Fibroblast of skin of right biceps (primary cell): ENCODE measurements at regions not wholly inside any gene's neighbourhood (a gene's known extent, or its start where the extent isn't known, plus 50 kb on each side); places are given as distances from the start of the nearest gene placed in this dataset.

Source experiments
- DNase-seq: peaks from one replicate; pipeline ENCODE4 v3.0.0-alpha.2; 2013

DNA sequence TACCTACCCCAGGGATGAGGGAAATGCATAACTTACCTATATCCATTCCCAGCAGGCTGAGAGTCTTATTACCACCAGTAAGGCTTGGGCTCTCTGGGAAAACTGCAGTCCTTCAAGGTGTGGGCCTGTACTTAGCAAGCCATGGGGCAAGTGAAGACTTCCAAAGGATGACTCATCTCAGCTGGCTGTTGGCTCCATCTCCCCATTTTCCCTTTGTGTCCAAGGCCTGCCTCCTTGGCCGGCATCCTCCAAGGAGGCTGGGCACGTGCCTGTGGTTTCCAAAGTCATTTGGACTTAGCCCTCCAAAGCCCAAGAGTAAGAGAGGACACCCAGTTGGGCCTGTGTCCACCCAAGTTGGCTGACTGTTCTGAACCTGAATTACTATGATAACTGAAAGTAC lies 89.8 kb downstream of the TMEM100 start:
- no peak for DNase-seq

DNA sequence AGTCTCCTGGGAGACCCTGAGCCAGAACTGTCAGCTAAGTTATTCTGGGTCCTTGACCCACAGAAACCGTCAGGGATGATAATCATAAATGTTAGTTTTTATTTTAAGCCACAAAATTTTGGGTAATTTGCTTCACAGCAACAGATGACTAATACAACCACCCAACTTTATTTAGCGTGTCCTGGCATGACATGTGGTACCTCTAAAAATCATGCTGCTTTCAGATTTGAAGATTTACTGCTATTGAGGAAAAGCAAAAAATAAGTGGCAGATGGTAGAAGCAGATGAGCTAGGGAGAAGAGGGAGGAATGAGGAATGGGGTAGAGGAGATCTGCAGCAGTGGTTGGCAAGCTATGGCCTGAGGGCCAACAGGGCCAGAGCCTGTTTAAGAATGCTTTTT lies 90.4 kb downstream of the TMEM100 start:
- no peak for DNase-seq

DNA sequence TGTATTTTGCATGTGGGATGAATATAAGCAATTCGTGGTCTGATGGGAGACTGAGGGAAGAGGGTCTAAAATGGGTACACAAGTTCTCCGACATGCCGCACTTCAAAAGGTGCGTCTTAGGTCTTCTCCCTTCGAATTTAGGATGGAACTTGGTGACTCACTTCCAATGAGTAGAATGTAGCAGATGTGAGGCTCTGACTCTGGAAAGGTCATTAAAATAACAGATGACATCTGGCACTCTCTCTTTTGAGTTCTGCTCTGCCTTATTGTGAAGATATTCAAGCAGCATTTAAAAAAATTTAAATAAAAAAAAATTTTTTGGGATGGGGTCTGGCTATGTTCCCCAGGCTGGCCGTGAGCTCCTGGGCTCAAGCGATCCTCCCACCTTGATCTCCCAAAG lies 92.7 kb downstream of the TMEM100 start:
- DNase-seq = no peak

DNA sequence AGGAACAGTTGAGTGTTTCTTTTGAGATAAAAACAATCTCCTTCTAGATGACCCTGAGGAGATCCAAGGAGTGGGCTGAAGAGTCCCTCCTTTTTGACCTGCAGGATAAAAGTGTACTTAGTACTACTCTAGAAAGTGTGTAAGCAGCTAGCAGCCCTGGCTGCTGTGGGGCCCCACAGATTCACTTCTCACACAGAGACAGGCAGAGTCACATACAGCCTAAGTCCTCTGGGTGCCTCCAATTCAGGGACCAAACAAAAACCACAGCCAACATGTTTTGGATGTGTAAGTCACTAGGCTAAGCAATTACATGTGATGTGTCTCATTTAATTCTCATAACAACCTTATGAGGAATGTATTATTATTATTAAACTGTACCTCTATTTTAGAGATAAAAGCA lies 97.1 kb downstream of the TMEM100 start:
- no peak for DNase-seq

DNA sequence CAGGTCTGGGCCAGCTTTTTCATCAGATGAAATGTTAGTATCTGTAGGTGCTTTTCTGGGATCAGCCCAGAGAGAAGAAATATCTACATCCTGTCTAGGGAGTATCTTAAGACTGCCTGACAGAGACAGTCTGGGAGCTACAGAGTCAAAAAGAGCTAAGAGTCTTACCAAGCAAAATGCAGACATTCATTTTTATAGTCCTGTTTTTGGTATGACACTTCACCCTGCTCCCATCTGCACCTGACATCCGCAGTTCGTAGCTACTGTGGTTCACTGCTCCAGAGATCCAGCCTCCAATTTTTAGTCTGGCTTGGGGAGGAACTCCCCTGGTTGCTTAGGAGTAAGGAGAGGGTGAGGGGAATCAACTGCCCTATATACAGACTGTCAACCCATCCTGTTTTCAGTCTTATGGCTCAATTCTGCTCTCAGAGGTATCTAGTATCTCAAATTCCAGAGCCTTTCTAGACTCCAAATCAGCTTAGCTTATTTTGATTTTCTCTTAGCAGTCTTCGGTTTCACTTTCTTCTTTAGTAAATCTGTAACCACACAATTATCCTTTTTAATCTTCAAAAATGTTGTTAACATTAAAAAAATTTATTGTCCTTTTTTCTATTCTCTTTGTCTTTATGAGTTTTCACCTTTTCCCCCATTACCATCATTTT lies 97.8 kb downstream of the TMEM100 start:
- DNase-seq = no peak

DNA sequence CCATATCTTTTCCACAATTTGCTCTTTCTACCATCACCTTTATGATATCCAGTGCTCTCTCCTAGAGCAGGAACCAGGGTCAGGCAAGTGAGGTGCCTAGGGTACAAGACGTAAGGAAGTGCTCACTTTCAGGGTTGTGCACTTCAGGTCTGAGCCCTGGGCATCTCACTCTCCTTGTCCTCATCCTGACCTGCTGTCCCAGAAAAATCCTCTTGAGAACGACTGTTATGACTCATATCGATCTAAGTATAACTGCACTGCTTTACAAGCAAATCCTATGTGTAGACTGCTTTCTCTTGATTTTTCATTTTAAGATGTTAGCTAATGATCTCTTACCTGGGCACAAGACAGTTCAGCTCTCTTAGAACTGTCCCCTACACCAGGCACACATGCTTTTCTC lies 100.1 kb downstream of the TMEM100 start:
- DNase-seq = no peak

DNA sequence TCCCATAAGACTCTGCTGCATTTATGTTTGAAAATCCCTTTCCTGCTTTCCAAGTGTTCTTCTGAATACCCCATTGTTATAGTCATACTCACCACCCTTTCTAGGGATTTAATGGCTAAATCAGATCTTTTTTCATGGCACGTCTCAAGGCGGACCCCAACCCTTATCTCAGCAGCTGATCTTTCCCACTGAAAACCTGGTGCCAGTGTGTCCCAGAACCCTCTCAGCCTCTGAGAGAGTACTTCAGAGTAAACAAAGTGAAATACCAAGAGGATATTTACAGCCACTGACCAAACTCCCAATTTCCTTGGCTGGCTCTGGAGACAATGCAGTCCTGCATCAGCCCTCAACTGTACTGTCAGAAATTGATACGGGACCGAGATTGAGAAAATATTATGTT lies 101.7 kb downstream of the TMEM100 start:
- no peak for DNase-seq

DNA sequence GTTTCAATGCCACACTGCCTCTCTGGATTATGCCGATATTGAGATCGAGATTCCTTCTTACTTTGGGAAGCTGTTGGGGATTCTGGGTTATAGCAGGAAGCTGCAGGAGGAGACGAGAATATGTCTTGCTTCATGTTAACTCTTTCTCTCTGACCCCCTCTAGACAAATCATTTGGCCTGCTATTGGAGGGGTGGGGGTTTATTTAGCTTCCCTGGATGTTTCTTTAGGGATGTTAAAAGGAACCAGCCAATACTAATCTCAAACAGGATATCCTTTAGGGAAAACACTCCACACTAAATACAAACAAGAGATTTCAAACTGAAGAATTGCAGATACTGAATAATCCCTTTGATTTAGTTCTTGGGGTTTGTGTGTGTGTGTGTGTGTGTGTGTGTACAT lies 102.6 kb downstream of the TMEM100 start:
- DNase-seq = no peak

DNA sequence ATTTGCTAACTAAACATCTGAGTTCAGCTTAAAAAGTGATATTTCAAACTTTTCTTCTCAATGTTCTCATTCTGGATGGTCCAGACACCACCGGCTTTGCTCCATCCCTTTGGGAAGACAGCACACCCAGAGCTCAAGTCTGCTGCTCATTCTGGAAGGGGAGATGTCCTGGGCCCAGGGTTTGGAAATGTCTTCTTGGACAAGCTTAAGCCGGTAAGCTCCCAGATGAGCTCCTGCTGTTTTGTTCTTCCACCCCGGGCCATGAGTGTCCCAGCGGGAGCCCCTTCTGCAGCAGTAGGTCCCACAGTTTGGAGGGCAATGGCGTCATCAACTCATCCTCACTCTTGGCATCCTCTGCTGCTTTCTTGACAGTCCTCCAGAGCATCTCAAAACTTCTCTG lies 105.2 kb downstream of the TMEM100 start:
- DNase-seq = no peak

DNA sequence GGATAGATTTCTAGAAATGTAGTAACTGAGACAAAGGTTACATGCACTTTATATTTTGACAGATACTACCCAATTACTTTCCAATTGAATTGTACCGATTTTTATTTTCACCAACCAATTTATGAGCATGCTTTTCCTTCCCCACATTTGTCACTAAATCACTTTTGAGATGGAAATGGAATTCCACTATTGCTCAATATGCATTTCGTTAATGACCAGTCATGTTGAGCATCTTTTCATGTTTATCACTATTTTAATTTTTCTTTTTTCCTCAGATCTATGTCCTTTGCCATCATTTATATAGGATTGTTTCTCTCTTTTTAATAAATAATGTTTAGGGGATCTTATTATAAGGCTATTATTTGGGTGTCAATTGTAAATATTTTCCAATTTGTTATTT lies 102.8 kb upstream of the SMIM36 start:
- DNase-seq = no peak

DNA sequence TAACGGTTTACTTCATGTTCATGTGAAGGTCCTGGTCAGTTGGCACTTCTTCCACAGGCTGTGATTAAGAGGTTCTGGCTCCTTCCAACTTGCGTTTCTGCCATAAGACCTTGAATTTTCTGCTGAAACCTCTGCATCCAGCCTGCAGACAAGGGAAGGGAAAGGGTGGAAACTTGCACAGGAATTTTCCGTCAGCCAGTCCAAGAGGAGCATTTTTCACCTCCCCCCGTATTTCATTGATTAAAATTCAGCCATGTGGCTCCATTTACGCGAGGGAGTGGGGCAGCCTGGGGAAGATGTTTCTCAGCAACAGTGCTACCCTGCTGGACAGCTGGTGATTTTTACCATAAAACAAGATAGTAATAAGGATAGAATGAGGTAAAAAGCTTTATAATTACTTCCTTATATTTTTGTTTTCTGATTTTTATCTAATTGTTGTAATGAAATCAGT lies 101.5 kb upstream of the SMIM36 start:
- no peak for DNase-seq

DNA sequence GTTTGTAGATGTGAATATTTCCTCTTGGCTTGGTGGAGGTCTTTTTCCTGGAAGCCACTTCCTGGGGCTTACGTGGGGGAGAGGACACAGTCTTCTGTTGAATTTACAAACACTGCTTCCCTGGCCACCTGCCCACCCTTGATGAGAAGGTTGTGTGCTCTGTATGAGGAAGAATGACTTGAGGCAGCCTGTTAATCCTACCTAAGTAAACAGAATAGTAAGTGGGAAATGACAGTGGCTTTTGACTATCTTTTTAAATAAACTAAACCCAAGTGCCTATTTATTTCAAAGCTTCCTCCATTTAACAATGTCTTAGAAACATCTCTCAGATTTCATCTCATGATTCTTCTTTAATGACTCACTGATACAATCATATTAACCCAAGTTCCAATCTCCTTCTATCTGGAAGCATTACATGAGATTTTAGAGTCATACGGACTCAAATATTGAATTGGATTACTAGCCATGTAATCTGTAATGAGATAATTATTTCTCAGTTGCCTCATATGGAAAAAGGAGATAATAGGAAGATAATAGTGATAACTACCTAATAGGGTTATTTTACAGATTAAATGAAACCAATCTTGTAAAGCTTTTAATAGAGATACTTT lies 96.6 kb upstream of the SMIM36 start:
- DNase-seq = peak; percentile 65

DNA sequence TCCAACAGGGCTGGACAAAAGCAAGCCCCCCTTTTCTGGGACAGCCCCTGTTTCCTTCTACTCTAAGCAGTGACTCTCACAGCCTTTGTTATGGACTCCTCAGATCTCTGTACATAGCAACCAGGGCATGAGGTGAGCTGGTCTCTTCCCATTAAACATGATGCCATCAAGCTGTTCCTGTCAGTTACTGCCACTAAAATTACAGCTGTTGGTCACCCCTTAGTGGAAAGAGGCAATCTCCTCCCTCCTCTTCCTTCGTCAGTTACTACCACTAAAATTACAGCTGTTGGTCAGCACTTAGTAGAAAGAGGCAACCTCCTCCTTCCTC lies 95.2 kb upstream of the SMIM36 start:
- DNase-seq = no peak

DNA sequence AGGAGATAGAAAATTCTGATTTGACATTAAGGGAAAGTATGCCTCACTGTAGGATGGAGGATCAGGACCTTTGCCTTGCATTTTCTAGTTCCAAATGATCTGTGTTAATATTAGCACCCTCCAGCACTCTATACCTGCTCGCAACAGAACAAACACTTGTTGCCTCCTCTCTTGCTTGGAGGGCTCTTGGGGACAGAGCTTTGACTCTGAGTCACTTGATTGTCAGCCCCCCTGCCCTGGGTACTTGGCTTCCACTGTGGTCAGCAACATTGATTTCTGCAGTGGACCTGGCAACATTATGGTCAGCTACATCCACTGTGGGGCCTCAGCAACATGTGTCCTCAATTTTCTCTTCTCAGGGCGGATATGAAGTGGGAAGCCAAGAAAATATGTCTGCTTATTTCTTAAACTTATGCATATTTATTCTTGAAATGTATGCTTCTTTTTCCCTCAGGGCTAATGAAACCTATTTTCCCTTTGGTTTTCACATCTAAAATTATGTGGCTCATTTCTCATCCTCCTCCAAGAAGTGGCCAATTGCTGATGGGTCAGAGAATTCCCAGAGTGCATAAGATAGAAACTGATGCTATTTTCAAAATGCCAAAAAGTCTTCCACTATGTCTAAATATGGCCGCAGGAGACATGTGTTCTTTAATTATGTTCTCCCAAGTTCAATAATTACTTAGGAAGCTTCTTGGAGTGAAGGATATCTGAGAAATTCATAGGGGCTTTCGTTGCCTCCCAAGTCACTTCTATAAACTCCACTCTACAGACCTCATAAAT lies 94.6 kb upstream of the SMIM36 start:
- no peak for DNase-seq

DNA sequence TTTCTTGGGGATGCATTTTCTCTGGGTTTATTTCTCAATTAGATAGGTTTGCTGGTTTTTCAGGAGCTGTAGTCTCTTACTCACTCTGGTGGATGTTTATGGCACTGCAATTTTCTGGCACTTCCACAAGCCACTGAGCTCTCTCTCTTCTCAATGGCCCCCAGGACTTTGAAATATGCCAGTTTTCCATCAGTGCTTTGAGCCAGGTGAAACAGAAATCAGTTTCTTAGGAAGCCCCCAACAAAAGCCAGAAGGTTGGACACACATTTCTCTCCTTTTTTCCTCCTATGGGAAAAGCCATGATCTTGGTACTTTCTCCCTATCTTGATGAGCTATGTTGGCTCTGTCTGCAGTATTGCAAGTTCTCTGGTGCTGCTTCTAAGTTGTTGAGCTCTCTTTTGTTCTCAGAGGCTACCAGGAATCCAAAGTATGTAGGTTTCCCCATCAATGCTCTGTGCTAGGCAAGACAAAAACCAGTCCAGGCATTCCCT lies 90.7 kb upstream of the SMIM36 start:
- DNase-seq = peak; percentile 58

DNA sequence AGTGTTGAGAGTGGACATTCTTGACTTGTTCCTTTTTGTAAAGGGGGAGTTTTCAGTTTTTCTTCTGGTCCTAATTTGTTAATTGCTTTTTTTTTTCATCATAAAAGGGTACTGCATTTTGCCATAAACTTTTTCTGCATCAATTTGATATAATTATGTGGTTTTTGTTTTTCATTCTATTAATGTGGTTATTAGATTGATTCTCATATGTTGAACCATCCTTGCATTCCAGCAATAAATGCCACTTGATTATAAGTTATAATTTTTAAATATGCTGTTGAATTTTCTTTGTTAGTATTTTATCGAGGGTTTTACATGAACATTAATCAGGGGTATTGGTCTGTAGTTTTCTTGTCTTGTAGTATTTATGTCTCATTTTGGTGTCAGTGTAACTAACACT lies 87.2 kb upstream of the SMIM36 start:
- DNase-seq = no peak

DNA sequence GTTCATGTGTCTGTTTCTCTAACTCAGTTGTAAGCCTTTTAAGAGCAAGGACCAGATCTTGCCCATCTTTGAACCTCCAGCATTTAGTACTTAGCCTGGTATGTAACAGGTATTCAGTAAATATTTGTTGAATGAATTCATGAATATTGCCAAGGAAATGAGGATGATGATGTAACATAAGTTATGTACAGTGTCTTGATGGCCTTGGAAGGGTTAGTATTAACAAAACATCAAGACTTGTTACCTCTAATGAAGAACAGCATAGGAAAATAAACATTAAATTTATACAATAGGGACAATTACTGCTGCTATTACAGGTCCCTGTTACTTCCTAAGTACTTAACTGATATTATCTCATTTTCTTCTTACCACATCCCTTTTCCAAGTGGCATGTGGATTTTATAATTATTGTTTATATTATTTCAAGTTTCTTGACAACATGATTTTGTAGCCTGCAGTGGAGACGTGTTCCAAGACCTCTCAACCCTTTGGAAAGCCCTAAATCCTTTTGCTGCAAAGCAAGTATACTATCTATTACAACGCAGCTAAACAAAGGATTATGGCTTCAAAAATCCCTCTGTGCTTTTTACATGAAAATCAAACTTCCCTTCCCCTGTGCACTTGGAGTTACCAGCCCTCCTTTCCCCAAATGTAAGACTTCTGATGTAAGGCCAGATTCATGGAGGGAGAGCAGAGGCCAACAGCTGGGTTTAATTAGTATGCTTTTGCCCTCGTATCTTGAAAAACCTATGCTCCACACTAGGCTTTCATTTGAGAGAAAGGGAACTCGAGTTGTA lies 77.4 kb upstream of the SMIM36 start:
- DNase-seq = peak; percentile 33

DNA sequence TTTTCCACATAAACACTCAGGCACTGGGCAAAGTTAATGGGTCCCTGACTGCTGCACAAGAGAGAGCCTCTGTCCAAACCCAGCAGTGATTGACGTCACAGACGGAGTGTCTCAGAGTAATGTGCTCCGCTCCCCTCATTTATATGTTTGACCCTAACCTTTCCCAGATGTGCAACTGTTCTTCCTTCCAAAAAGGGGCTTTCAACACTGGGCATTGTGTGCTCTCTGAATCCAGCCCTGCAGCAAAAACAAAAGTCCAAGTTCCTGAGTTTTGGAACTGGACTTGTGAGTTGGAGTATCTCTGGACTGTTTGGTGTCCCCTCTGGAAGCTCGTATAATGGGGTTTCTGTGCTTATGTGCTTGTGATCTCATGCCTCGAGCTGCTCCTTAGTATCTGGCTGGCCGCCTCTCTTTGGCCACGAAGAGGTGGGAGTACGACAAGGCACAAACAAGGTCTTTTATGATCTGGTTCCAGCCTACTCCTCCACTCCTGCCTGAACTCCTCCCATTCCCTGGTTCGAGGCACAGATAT lies 76.4 kb upstream of the SMIM36 start:
- peak; percentile 38 for DNase-seq

DNA sequence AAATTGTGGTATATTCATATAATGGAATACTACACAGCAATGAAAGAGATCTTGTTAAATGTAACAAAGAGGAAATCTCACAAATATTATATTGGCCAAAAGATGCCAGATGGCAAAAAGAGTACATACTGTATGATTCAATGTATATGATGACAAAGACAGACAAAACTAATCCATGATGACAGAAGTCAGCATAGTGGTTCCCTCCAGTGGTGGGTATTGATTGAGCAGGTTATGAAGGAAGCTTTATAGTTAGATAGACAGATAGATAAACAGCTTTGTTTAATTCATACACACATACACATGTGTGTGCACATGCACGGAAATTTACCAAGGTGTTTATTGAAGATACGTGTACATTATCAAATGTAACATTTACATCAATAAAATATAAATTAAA lies 74.4 kb upstream of the SMIM36 start:
- no peak for DNase-seq

DNA sequence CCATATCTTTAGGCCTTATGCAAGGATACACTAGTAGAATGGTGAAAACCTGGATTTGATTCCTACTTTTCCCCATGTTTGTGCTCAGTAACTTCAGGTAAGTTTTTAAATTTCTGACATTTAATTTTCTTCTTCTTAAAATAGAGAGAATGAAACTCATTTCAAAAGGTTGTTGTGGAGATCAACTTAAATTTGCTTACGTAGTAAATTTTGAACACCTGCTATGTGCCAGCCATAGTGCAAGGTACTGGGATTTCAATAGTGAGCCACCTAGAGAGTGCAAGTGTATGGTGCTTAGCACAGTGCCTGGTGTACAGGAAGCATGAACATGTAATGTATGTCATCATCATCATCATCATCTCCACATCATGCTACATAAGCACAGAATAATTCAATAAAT lies 73.6 kb upstream of the SMIM36 start:
- no peak for DNase-seq

DNA sequence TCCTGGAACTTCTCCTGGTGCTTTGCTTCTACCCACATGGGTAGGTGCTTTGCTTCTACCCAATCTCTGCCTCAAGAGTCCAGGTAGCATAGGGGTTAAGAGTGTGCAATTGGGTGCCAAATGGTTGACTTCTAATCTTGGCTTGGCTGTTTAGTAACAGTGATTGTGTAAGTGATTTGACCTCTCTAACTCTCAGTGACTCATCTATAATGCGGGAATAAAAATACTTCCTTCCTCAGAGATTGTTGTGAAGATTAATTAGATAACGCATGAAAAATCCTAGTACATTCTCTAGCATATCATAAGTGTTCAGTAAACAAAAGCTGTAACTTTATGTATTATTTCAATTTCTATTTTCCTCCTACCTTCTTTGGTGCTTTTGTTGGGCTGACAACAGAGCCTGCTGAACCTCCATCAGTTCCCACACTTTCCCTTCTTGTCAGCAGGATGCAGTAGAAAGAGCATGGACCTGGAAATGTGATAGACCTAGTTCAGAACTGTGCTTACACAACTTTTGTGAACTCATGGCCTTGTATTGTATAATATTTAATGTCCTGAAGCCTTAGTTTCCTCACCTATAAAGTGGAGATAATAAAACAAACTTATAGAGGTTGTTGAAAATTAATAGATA lies 72.9 kb upstream of the SMIM36 start:
- DNase-seq = peak; percentile 52

DNA sequence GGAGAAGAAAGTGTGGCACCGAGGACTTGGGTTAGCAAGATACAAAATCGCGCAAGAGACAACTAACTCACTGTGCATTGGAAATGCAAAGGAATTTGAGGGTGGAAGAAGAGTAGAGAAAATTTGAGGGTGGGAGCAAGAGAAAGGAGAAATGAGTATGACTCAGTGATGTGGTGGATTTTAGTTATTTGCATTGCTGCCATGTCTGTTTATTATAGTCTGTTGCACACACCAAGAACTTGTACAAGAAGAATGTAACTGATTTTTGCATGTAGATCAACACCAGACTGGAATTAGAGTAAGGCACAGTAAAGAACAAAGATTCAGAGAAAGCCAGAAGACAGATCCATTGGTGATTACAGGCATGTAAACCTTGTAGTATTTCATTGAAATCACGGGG lies 71.6 kb upstream of the SMIM36 start:
- peak; percentile 35 for DNase-seq
